IMR-90 (cell line): ENCODE measurements at regions not wholly inside any gene's neighbourhood (a gene's known extent, or its start where the extent isn't known, plus 50 kb on each side); places are given as distances from the start of the nearest gene placed in this dataset.

Experiments
- ATAC-seq: fragments of 200-7000 bp; cut with Tn5 transposase; 2 replicates; pipeline ENCODE4 v1.9.1; 2020; ENCODE audit warnings: low read depth, mild to moderate bottlenecking, moderate library complexity
- BruUV-seq: library from RNA; stranded (reverse); fragments of 400-500 nt; replicated peaks from 2 replicates; lab custom pipeline; 2021; lab: Mats Ljungman, UMichigan
- CTCF ChIA-PET: fragments of 300-600 bp; formaldehyde crosslinking; extraction: SDS; loops from one replicate; lab custom pipeline; 2021; ENCODE audit warnings: antibody characterized with exemption; lab: Yijun Ruan, JAX
- POLR2A ChIA-PET: fragments of 300-600 bp; sonication (Branson Sonifier 250); formaldehyde crosslinking; loops from one replicate; lab custom pipeline; 2022; ENCODE audit warnings: antibody characterized with exemption; ENCODE audit not compliant: unreplicated experiment; lab: Charles Lee
- DNase-seq: peaks from one replicate; pipeline ENCODE4 v3.0.0; 2013
- H2AFZ ChIP-seq: replicated peaks from 2 replicates; pipeline ENCODE3; 2013; ENCODE audit warnings: low read length, mild to moderate bottlenecking; ENCODE audit not compliant: poor library complexity
- H2AK5ac ChIP-seq: 2 replicates; pipeline ENCODE4 v1.6.1; 2013; ENCODE audit warnings: low read depth, low read length, inconsistent platforms
- H2AK9ac ChIP-seq: replicated peaks from 2 replicates; pipeline ENCODE3; 2013; ENCODE audit warnings: mild to moderate bottlenecking, low read depth, low read length, moderate library complexity; ENCODE audit not compliant: poor library complexity
- H2BK120ac ChIP-seq: 2 replicates; pipeline ENCODE4 v1.6.1; 2013; ENCODE audit warnings: low read depth, low read length, inconsistent platforms
- H2BK15ac ChIP-seq: 3 replicates; pipeline ENCODE4 v1.6.1; 2013; ENCODE audit warnings: low read depth, low read length, inconsistent platforms
- H2BK20ac ChIP-seq: 2 replicates; pipeline ENCODE4 v1.6.1; 2013; ENCODE audit warnings: low read depth, mild to moderate bottlenecking, inconsistent platforms, low read length, moderate library complexity
- H2BK5ac ChIP-seq: 2 replicates; pipeline ENCODE4 v1.6.1; 2013; ENCODE audit warnings: mild to moderate bottlenecking, low read depth, low read length, inconsistent platforms; ENCODE audit not compliant: poor library complexity, severe bottlenecking
- H3K14ac ChIP-seq: replicated peaks from 2 replicates; pipeline ENCODE4 v1.6.1; 2013; ENCODE audit warnings: low read depth, low read length, inconsistent platforms
- H3K18ac ChIP-seq: 2 replicates; pipeline ENCODE4 v1.6.1; 2013; ENCODE audit warnings: low read depth, low read length, control low read depth
- H3K23ac ChIP-seq: 2 replicates; pipeline ENCODE4 v1.6.1; 2013; ENCODE audit warnings: low read depth, low read length, inconsistent platforms
- H3K27ac ChIP-seq: 2 replicates; pipeline ENCODE4 v1.5.1; 2013; ENCODE audit warnings: mild to moderate bottlenecking, control low read depth, low read length; ENCODE audit not compliant: insufficient read depth
- H3K27me3 ChIP-seq: 2 replicates; pipeline ENCODE4 v1.6.1; 2013; ENCODE audit warnings: low read length; ENCODE audit not compliant: control insufficient read depth, insufficient read depth
- H3K36me3 ChIP-seq: 2 replicates; pipeline ENCODE4 v1.6.1; 2013; ENCODE audit warnings: low read length, mixed read lengths; ENCODE audit not compliant: control insufficient read depth, insufficient read depth
- H3K4ac ChIP-seq: 2 replicates; pipeline ENCODE4 v1.6.1; 2013; ENCODE audit warnings: low read depth, low read length, inconsistent platforms
- H3K4me1 ChIP-seq: 2 replicates; pipeline ENCODE4 v1.6.1; 2013; ENCODE audit warnings: low read length, mixed read lengths; ENCODE audit not compliant: control insufficient read depth, insufficient read depth
- H3K4me2 ChIP-seq: 2 replicates; pipeline ENCODE4 v1.6.1; 2013; ENCODE audit warnings: low read depth, mild to moderate bottlenecking, control low read depth, low read length, moderate library complexity
- H3K4me3 ChIP-seq: 2 replicates; pipeline ENCODE4 v1.5.1; 2013; ENCODE audit warnings: low read depth, mild to moderate bottlenecking, control low read depth, low read length, moderate library complexity; ENCODE audit not compliant: insufficient read depth
- H3K56ac ChIP-seq: 2 replicates; pipeline ENCODE4 v1.6.1; 2013; ENCODE audit warnings: low read length, inconsistent platforms; ENCODE audit not compliant: insufficient read depth; ENCODE audit errors: extremely low read depth
- H3K79me1 ChIP-seq, 2 experiments: 2 replicates each; pipeline ENCODE4 v1.6.1; 2013; ENCODE audit warnings: low read length in 2 of 2, inconsistent platforms in 1 of 2, low read depth in 1 of 2
- H3K9ac ChIP-seq: 2 replicates; pipeline ENCODE4 v1.6.1; 2013; ENCODE audit warnings: low read depth, low read length, control low read depth
- H3K9me1 ChIP-seq: 2 replicates; pipeline ENCODE4 v1.6.1; 2013; ENCODE audit warnings: low read length, inconsistent platforms; ENCODE audit not compliant: insufficient read depth
- H3K9me3 ChIP-seq: 2 replicates; pipeline ENCODE4 v1.6.1; 2013; ENCODE audit warnings: low read length; ENCODE audit not compliant: control insufficient read depth, insufficient read depth
- H4K20me1 ChIP-seq: 2 replicates; pipeline ENCODE4 v1.6.1; 2013; ENCODE audit warnings: low read length, inconsistent platforms; ENCODE audit not compliant: insufficient read depth
- H4K5ac ChIP-seq: 2 replicates; pipeline ENCODE4 v1.6.1; 2013; ENCODE audit warnings: mild to moderate bottlenecking, low read depth, low read length, control low read depth
- H4K8ac ChIP-seq, 2 experiments: 2 replicates each; pipeline ENCODE4 v1.6.1; 2013; ENCODE audit warnings: low read depth in 2 of 2, low read length in 2 of 2, control low read depth in 1 of 2, inconsistent platforms in 1 of 2
- H4K91ac ChIP-seq: 2 replicates; pipeline ENCODE4 v1.6.1; 2013; ENCODE audit warnings: low read depth, low read length, inconsistent platforms; ENCODE audit not compliant: insufficient read depth
- CEBPB ChIP-seq: IDR thresholded peaks from 2 replicates; pipeline ENCODE4 v1.6.1; 2012; ENCODE audit warnings: low read depth, low read length, improper control_type of control experiment
- CHD1 ChIP-seq: IDR thresholded peaks from 2 replicates; pipeline ENCODE4 v1.6.1; 2012; ENCODE audit warnings: low read depth, low read length, improper control_type of control experiment
- FOS ChIP-seq: fragments of 150-350 bp; IDR thresholded peaks from 2 replicates; pipeline ENCODE4 v1.6.1; 2016; ENCODE audit warnings: low read depth, low read length
- MXI1 ChIP-seq: IDR thresholded peaks from 2 replicates; pipeline ENCODE4 v1.6.1; 2012; ENCODE audit warnings: low read depth, mild to moderate bottlenecking, low read length, moderate library complexity, borderline replicate concordance
- POLR2A ChIP-seq: IDR thresholded peaks from 2 replicates; pipeline ENCODE4 v1.6.1; 2012; ENCODE audit warnings: mild to moderate bottlenecking, low read depth, low read length
- RCOR1 ChIP-seq: IDR thresholded peaks from 2 replicates; pipeline ENCODE4 v1.6.1; 2012; ENCODE audit warnings: mild to moderate bottlenecking, low read length, improper control_type of control experiment; ENCODE audit not compliant: insufficient replicate concordance
- RFX5 ChIP-seq: IDR thresholded peaks from 2 replicates; pipeline ENCODE4 v1.8.0; 2012; ENCODE audit warnings: low read depth, mild to moderate bottlenecking, low read length, moderate library complexity
- WGBS, 2 experiments: methylation state at CpG; one replicate each; pipeline versions ENCODE4 v1.1.5 to v1.1.7; 2013; ENCODE audit warnings: missing lambda C conversion rate in 2 of 2; ENCODE audit not compliant: insufficient read length in 1 of 2; ENCODE audit errors: extremely low coverage in 2 of 2; 5-methylcytosine and 5-hydroxymethylcytosine counted together
- dilution Hi-C: fragments of 300-500 bp; cut with HindIII; formaldehyde crosslinking; loops from one replicate; pipeline ENCODE4 v1.14.3; 2018; ENCODE audit warnings: low sequenced_read_pairs; ENCODE audit not compliant: unreplicated experiment
- in situ Hi-C: fragments of 300-500 bp; cut with MboI; formaldehyde crosslinking; loops from 3 replicates; pipeline ENCODE4 v1.14.3; 2019; ENCODE audit warnings: low sequenced_read_pairs, inconsistent platforms, mixed read lengths
- intact Hi-C: fragments of 100-400 bp; cut with micrococcal nuclease; formaldehyde crosslinking; loops from 2 replicates; pipeline ENCODE4 v1.10.0; 2022
- TF ChIP-seq, protein P1 (sequence below): fragments of 150-350 bp; IDR thresholded peaks from 2 replicates; pipeline ENCODE4 v1.6.1; 2016; ENCODE audit warnings: low read depth, mild to moderate bottlenecking, low read length, moderate library complexity, borderline replicate concordance
- TF ChIP-seq, protein P2 (sequence below): fragments of 150-350 bp; IDR thresholded peaks from 2 replicates; pipeline ENCODE4 v1.6.1; 2017; ENCODE audit warnings: mild to moderate bottlenecking, antibody characterized with exemption, low read length, low read depth

DNA sequence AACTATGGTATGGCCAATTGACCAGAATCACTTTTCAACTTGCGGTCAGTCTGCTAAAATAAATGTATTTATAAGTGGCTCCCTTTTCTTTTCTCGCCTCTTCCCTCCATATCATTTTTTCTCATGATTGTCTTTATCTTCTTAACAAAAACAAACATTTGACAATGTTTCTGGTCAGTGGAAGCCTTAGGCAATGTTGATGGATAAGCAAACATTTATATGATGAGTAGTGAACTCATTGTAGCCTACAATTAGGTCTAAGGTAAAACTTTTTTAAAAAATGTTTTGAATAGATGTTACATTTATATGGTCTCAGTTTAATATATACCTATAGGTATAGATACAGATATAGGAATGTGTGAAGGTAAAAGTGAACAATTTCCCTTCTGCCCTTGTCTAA is 355.4 kb downstream of the MFSD1 start:
- H2AK5ac ChIP-seq: no peak overlapping the region
- no peak overlapping the region for H4K8ac ChIP-seq
- H3K4me2 ChIP-seq: no peak overlapping the region
- H2AFZ ChIP-seq: no peak overlapping the region
- H3K18ac ChIP-seq: no peak overlapping the region
- H3K79me1 ChIP-seq: no peaks in the 10 kb centered on the region
- H2BK20ac ChIP-seq: no peak overlapping the region
- DNase-seq (no peak), ATAC-seq (no peak)
- H4K20me1 ChIP-seq: no peaks in the 10 kb centered on the region
- CTCF ChIA-PET: interaction anchor here (0.9 kb wide), 1 partner anchor 30 kb away, joined by 3 read pairs; no protein-coding TSS in a partner anchor
- H2BK120ac ChIP-seq: no peak overlapping the region
- H4K5ac ChIP-seq: no peak overlapping the region
- H3K9me3 ChIP-seq: no peaks in the 10 kb centered on the region
- H3K4me1 ChIP-seq: no peaks in the 10 kb centered on the region
- H3K27me3 ChIP-seq: no peaks in the 10 kb centered on the region
- no peak overlapping the region for H2BK5ac ChIP-seq
- in situ Hi-C loops (no loop called here), intact Hi-C loops (no loop called here), dilution Hi-C loops (no loop called here)
- H3K9ac ChIP-seq: no peak overlapping the region
- H2BK15ac ChIP-seq: no peak overlapping the region
- H3K4me3 ChIP-seq: no peak overlapping the region
- no peak overlapping the region for H3K56ac ChIP-seq
- H4K91ac ChIP-seq: no peak overlapping the region
- H3K27ac ChIP-seq: no peak overlapping the region
- TF ChIP-seq RCOR1 (no peak), FOS (no peak), CHD1 (no peak), MXI1 (no peak), RFX5 (no peak), POLR2A (no peak), CEBPB (no peak)
- TF ChIP-seq, protein P1, sequence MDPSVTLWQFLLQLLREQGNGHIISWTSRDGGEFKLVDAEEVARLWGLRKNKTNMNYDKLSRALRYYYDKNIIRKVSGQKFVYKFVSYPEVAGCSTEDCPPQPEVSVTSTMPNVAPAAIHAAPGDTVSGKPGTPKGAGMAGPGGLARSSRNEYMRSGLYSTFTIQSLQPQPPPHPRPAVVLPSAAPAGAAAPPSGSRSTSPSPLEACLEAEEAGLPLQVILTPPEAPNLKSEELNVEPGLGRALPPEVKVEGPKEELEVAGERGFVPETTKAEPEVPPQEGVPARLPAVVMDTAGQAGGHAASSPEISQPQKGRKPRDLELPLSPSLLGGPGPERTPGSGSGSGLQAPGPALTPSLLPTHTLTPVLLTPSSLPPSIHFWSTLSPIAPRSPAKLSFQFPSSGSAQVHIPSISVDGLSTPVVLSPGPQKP: no peak
- TF ChIP-seq, protein P2, sequence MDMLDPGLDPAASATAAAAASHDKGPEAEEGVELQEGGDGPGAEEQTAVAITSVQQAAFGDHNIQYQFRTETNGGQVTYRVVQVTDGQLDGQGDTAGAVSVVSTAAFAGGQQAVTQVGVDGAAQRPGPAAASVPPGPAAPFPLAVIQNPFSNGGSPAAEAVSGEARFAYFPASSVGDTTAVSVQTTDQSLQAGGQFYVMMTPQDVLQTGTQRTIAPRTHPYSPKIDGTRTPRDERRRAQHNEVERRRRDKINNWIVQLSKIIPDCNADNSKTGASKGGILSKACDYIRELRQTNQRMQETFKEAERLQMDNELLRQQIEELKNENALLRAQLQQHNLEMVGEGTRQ: no peak
- no peaks in the 10 kb centered on the region for H3K9me1 ChIP-seq
- no TSS peak for BruUV-seq
- H3K36me3 ChIP-seq: no peaks in the 10 kb centered on the region
- H2AK9ac ChIP-seq: no peak overlapping the region
- no peak overlapping the region for H3K14ac ChIP-seq
- no CpG with 5 or more reads among the region's 2 CpGs for WGBS, 2 experiments
- H3K4ac ChIP-seq: no peak overlapping the region
- no peak overlapping the region for H3K23ac ChIP-seq
- POLR2A ChIA-PET: no interaction called here
